OCI-LY3 (cell line): ENCODE measurements at regions not wholly inside any gene's neighbourhood (a gene's known extent, or its start where the extent isn't known, plus 50 kb on each side); places are given as distances from the start of the nearest gene placed in this dataset.

Experiments
- CTCF ChIP-seq: fragments of 200-600, 300-600 bp; sonication (generic); IDR thresholded peaks from 2 replicates; pipeline ENCODE4 v1.5.1; 2014; ENCODE audit warnings: antibody characterized with exemption, low read length, low read depth
- EZH2phosphoT487 ChIP-seq: fragments of 200-600 bp; shearing (Covaris generic); IDR thresholded peaks from 2 replicates; pipeline ENCODE4 v1.6.1; 2018; ENCODE audit warnings: antibody characterized with exemption, mixed run types, low read depth

GRCh38 chr3:152581951-152582350, 253.0 kb upstream of the P2RY1 start:
- TF ChIP-seq CTCF (no peak), EZH2phosphoT487 (no peak)
